ENCODE measurements at regions not wholly inside any gene's neighbourhood (a gene's known extent, or its start where the extent isn't known, plus 50 kb on each side); places are given as distances from the start of the nearest gene placed in this dataset.

- Histone ChIP-seq H3K4me3 (no peak overlapping the region), H3K4me1 (ENCODE audit: low read depth) (no peaks in the 10 kb centered on the region), H3K27me3 (no peaks in the 10 kb centered on the region), H3K36me3 (no peaks in the 10 kb centered on the region), H3K9me3 (ENCODE audit: low read depth) (no peaks in the 10 kb centered on the region), H3K27ac (no peak overlapping the region)
- DNase-seq (ENCODE audit: low read depth in 1 of 2, low spot score in 1 of 2) = peak in 1 of 2 donors; percentile 15
- TF ChIP-seq CTCF (IDR thresholded peaks at IDR 0.05; ENCODE audit: low read depth, low read length) = no peak
Measured at GRCh38 chrX:9310616-9311015, 154.2 kb upstream of the TBL1X start.

GRCh38 chrX:9311421-9312160, 153.3 kb upstream of the TBL1X start:
- H3K9me3 ChIP-seq (ENCODE audit: low read depth) = no peaks in the 10 kb centered on the region
- no peak overlapping the region for H3K4me3 ChIP-seq
- DNase-seq (ENCODE audit: low read depth in 1 of 2, low spot score in 1 of 2) = no peak
- no peak overlapping the region for H3K27ac ChIP-seq
- no peaks in the 10 kb centered on the region for H3K4me1 ChIP-seq (ENCODE audit: low read depth)
- no peaks in the 10 kb centered on the region for H3K27me3 ChIP-seq
- H3K36me3 ChIP-seq = no peaks in the 10 kb centered on the region
- TF ChIP-seq CTCF (IDR thresholded peaks at IDR 0.05; ENCODE audit: low read depth, low read length) = no peak

GRCh38 chrX:9312922-9313867, 151.7 kb upstream of the TBL1X start:
- peak; percentile 57 for TF ChIP-seq CTCF (IDR thresholded peaks at IDR 0.05; ENCODE audit: low read depth, low read length)
- Histone ChIP-seq H3K27me3 (no peaks in the 10 kb centered on the region), H3K27ac (no peak overlapping the region), H3K9me3 (ENCODE audit: low read depth) (no peaks in the 10 kb centered on the region), H3K36me3 (no peaks in the 10 kb centered on the region), H3K4me3 (no peak overlapping the region), H3K4me1 (ENCODE audit: low read depth) (no peaks in the 10 kb centered on the region)
- DNase-seq (ENCODE audit: low read depth in 1 of 2, low spot score in 1 of 2) = peak in 1 of 2 donors; percentile 38

- no peak for TF ChIP-seq CTCF (IDR thresholded peaks at IDR 0.05; ENCODE audit: low read depth, low read length)
- no peak overlapping the region for H3K4me3 ChIP-seq
- no peaks in the 10 kb centered on the region for H3K36me3 ChIP-seq
- H3K9me3 ChIP-seq (ENCODE audit: low read depth) = no peaks in the 10 kb centered on the region
- no peak for DNase-seq (ENCODE audit: low read depth in 1 of 2, low spot score in 1 of 2)
- no peak overlapping the region for H3K27ac ChIP-seq
- H3K4me1 ChIP-seq (ENCODE audit: low read depth) = no peaks in the 10 kb centered on the region
- H3K27me3 ChIP-seq = no peaks in the 10 kb centered on the region
Measured at GRCh38 chrX:9315086-9315485, 149.8 kb upstream of the TBL1X start.

GRCh38 chrX:9316096-9316495, 148.8 kb upstream of the TBL1X start:
- TF ChIP-seq CTCF (IDR thresholded peaks at IDR 0.05; ENCODE audit: low read depth, low read length) = no peak

More at GRCh38 chrX:9316096-9316495, 148.8 kb upstream of the TBL1X start:
- Histone ChIP-seq H3K27me3 (no peaks in the 10 kb centered on the region), H3K4me3 (no peak overlapping the region), H3K9me3 (ENCODE audit: low read depth) (no peaks in the 10 kb centered on the region), H3K4me1 (ENCODE audit: low read depth) (no peaks in the 10 kb centered on the region), H3K27ac (no peak overlapping the region), H3K36me3 (no peaks in the 10 kb centered on the region)
- no peak for DNase-seq (ENCODE audit: low read depth in 1 of 2, low spot score in 1 of 2)
